IPS-NIHi11 (cell line): ENCODE measurements at regions not wholly inside any gene's neighbourhood (a gene's known extent, or its start where the extent isn't known, plus 50 kb on each side); places are given as distances from the start of the nearest gene placed in this dataset.
A peak's percentile ranks its signal among the peaks of the same experiment; 100 is the strongest.

Experiments used
- DNase-seq: peaks from one replicate; pipeline ENCODE4 v3.0.0; 2012; ENCODE audit warnings: mixed read lengths, low spot score

DNA sequence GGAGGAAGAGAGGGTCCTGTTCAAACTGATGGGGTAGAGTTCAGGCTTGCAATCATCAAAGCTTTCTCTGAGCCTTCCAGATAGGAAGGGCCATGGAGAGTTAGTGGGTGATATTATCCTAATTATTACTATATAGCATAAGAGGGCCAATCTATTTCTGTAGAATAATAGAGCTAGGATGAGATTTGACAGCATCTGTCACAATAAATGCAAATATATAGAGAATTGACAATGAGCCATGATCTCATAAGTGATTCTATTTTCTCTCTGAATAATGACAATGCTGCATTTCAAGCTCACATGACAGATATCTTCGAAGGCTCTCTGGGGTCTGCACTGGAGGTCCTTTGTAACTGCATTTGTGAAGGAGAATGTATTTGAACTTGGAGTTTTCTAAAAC, 521.9 kb upstream of the CELF4 start:
- DNase-seq = no peak

GRCh38 chr18:38081516-38081915, 515.9 kb upstream of the CELF4 start:
- DNase-seq = no peak

GRCh38 chr18:38077229-38077628, 511.6 kb upstream of the CELF4 start:
- DNase-seq = peak; percentile 48

DNA sequence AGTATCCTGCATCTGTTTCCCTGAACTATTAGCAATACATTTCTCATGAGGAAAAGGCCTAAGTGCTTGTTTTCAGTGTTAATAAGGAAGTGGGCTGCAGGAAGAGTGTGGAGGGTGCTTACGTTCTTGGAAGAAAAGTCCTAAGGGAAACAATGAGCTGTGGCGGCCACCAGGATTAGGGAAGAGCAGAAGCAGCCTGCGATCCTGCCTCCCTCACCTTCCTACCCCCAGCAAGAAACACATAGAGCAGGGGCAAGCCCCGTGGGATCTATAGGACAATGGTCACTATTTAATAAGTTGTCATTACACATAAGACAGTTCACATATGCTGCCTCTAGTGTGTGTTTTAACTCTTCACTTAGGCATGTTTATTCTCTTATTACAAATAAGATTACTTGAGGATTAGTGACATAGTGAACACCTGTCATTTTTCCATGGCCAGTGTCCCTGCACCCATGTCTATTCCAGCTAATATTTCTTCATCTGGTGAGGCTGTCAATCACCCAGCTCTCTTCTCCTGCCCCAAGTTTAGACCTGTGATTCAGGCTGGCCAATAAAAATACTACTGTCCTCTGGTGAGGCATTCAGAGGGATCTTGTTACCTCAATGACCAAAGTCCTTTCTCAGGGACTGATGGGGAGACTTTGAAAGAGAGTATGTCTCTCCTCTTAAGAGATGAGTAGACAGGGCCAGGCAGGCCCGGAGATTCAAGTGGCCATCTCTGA, 510.9 kb upstream of the CELF4 start:
- no peak for DNase-seq

GRCh38 chr18:38074298-38074876, 508.8 kb upstream of the CELF4 start:
- no peak for DNase-seq

DNA sequence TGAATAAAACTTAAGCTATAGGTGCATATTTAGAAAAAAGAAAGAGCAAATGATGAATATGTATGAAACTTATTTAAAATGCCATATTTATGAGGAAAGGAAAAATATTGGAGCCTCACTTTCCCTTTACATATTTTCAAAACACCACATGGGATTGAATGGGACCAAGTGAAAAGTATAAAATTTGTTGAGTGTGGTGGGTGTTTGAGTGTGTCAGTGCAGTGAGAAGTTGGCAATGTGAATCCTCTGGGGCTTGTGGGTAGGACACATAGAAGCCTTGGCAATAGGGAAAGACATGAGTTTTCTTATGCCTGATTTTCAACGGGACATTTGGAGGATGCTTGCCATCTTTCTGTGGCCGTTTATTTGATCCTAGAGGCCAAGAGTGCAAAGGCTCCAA, 502.2 kb upstream of the CELF4 start:
- DNase-seq = no peak

DNA sequence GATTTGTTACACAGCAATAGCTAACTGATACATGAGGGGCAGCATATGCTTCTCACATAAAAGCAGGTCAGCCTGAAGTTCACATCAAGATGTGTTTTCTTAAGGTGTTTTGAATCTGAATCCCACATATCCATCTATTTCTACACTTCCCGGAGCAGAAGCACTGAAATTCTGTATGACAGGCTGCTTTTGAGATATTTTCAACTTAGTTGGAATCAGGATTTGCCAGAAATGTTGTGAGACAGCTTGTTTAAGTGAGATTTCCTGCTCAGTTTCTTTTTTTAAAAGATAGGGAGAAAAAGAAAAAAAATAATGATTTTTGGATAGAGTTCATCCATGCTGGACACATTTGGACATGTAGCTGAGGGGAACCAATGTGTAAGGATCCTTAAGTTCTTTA, 501.5 kb upstream of the CELF4 start:
- no peak for DNase-seq

GRCh38 chr18:38052879-38053590, 487.4 kb upstream of the CELF4 start:
- DNase-seq = no peak

DNA sequence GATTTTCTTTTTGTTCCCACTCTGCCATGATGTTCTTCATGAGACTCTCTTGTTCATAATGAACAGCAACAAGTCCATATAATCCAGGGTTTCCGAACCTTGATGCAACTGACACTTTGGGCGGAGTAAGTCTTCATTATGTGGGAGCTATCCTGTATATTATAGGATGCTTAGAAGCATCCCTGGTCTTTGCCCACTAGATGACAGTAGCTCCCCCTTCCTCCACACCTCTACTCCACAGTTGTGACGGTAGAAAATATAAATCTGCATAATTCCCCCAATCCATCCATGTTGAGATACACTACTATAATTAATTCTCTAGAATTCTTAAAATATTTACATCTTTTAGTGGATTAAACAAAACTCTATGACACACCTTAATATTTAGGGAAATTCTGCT, 482.2 kb upstream of the CELF4 start:
- peak; percentile 14 for DNase-seq

- DNase-seq = no peak
Observed at GRCh38 chr18:38046651-38047050, 481.1 kb upstream of the CELF4 start.

- DNase-seq = no peak
Observed at GRCh38 chr18:38045845-38046244, 480.2 kb upstream of the CELF4 start.

- no peak for DNase-seq
Observed at GRCh38 chr18:38042211-38042890, 476.8 kb upstream of the CELF4 start.

GRCh38 chr18:38038242-38038641, 472.6 kb upstream of the CELF4 start:
- no peak for DNase-seq

DNA sequence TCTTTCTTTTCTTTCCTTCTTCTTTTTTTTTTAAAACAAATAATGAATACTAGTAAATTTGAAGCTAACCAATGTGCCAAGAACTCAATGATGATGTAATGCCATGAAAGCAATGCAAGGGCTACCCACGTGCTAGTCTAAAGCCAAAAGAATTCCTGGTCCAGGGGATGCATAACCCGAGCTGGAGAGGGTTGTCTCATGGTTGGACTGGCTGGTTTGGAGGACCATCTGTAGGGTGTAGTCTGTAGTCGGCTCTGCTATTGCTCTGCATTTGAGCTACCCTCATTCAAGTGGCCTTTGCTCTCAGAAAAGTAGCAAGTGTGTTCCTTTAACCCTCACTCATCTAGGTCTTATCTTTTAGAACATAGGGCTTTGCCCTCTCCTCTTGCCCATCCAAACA, 469.6 kb upstream of the CELF4 start:
- no peak for DNase-seq

GRCh38 chr18:38033282-38033681, 467.7 kb upstream of the CELF4 start:
- DNase-seq = no peak

DNA sequence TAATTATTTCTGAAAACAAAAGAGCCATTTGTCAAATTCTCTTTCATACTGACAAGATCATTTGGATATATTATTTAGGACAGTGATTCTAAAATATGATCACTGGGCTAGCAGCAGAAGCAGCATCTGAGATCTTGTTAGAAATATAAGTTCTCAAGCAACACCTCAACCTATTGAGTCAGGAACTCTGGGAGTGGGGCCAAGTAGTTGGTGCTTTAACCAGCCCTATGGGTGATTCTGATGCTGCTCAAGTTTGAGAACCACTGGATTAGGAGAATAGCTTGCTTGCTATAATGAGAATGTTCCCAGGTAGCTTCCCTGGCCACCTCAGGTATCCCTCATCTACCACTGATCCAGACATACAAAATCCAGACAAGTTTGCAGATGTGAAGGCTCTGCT, 466.9 kb upstream of the CELF4 start:
- no peak for DNase-seq

GRCh38 chr18:38028946-38029345, 463.3 kb upstream of the CELF4 start:
- no peak for DNase-seq

DNA sequence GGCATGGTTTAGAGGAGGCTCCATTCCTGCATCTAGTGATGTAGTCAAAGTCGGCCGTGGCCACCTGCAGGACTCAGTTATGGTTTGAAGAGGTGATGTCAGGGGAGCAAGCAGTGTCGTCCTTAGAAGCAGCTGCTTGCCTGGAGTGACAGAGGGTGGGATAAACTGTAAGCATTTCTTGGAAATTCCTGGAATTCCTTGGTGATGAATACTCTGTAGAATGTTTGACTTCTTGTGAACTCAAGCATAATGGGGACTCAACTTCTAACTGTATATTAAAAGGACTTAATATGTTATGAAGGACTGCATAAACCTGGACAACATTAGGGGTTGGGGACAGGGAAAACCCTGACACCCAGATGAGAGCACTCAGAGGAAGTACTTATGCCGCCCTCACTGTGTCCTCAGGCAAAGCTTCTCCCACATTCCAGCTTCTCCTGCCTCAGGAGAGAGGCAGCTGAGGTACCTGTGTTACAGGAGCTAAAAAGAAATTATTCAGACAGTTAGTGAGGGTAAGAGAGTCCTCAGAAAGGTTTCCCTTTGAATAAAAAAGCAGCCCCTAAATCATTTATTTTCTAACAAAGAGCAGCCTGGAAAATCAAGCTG, 459.9 kb upstream of the CELF4 start:
- peak; percentile 24 for DNase-seq

DNA sequence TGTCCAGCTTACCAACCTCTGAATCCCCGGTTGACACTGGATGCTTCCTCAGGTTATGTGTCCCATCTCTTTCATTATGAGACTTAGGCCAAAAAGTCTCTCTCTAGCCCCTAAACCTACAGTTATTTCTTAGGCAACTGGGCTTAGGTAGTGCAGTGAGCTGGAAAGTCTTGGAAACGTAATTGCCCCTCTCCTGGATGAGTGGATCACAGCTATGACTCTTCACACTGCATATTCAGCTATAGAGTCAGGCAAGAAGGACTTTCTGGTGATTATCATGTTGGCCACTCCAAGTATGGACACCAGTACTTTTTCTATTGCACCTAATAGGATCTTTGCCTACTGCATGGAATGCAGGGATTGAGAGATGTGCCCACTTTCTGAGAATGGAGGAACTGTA, 458.3 kb upstream of the CELF4 start:
- DNase-seq = no peak

GRCh38 chr18:38022234-38022633, 456.6 kb upstream of the CELF4 start:
- no peak for DNase-seq

DNA sequence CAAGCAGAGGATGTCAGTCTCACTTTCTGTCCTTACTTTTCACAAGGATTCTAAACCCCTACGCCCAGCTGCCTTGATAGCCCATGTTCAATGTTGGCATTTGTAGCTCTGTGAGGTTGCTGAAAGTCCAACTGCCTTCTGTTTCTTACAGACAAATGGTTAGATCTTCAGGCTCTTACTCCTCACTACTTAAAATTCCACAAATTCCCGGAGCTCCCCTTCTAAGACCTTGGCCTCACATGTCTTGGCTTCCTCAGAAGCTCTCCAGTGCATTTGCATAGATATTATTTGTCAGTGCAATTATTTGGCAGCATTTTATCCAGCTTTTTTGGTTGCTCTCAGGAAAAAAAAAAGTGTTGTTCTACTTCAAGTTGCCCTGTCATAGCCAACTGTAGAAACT, 453.7 kb upstream of the CELF4 start:
- no peak for DNase-seq
